ENCODE measurements at regions not wholly inside any gene's neighbourhood (a gene's known extent, or its start where the extent isn't known, plus 50 kb on each side); places are given as distances from the start of the nearest gene placed in this dataset.

DNA sequence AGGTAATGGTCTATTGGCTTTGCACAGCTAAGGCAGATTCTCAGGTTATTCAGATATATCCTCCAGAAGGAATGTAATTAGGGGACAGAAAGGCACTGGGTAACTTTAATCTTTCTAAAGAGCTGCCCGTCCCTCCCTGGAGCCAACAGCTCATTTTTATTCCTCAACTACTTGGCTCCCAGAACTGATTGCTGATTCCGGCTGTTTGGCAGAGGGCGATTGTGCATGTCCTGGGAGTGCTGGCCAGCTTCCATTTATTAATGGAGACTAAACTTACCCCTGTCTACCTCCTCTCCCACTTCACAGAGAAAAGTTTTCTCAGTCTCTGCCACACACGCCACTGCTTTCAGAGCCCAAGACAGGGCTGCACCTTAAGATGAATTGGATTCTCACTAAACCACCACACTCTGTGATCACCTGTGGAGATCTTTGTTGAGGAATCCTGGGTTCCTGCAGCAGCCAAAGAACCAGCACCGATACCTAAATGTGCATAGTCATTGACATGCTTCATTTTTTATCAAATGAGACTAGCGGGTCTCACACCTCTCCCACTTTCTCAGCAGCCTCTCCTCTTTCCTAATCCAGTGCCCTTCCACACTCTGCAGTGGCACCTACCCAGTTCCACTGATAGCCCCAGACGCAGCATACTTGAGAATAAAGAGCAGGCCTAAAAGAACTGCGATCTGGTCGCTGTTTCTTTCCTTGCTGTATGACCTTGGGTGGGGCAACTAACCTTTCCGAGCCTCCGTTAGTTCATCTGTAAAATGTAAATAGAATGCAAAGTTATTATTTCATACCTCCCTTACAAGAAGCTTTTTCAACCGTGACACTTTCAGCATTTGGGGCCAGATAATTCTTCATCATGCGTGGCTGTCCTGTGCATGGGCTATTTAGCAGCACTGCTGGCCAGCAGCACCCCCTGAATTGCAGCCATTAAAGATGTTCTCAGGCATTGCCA is 648.7 kb downstream of the UQCRFS1 start:
- no peak for DNase-seq
- Histone ChIP-seq H3K9me3 (replicated peaks) (no peaks in the 10 kb centered on the region), H3K36me3 (no peaks in the 10 kb centered on the region), H3K27me3 (ENCODE audit: low read depth) (peaks cover 43% of the 10 kb centered on the region), H3K4me1 (no peaks in the 10 kb centered on the region), H3K4me3 (no peak overlapping the region), H3K27ac (replicated peaks) (no peak overlapping the region)
- TF ChIP-seq, protein P1, sequence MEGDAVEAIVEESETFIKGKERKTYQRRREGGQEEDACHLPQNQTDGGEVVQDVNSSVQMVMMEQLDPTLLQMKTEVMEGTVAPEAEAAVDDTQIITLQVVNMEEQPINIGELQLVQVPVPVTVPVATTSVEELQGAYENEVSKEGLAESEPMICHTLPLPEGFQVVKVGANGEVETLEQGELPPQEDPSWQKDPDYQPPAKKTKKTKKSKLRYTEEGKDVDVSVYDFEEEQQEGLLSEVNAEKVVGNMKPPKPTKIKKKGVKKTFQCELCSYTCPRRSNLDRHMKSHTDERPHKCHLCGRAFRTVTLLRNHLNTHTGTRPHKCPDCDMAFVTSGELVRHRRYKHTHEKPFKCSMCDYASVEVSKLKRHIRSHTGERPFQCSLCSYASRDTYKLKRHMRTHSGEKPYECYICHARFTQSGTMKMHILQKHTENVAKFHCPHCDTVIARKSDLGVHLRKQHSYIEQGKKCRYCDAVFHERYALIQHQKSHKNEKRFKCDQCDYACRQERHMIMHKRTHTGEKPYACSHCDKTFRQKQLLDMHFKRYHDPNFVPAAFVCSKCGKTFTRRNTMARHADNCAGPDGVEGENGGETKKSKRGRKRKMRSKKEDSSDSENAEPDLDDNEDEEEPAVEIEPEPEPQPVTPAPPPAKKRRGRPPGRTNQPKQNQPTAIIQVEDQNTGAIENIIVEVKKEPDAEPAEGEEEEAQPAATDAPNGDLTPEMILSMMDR (IDR thresholded peaks at IDR 0.05; ENCODE audit: borderline replicate concordance): no peak
- intact Hi-C loops (cut with micrococcal nuclease): no loop called here

DNA sequence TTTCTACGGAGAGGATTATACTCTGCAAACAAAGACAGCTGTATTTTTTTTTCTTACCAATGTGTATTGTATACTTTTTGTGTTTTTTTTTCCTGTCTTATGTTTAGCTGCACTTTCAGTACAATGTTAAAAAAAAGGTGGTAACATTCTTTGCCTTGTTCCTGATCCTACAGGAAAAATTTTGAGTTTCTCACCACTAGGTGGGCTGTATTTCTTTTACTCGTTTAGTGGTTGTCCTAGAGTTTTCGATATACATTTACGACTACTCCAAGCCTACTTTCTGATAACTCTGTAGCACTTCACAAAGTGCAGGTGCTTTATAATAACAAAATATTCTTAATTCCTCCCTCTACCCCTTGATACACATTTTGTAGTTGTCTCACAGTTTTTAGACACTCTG is 652.2 kb downstream of the UQCRFS1 start:
- H3K4me3 ChIP-seq: no peak overlapping the region
- no peak overlapping the region for H3K27ac ChIP-seq (replicated peaks)
- no peaks in the 10 kb centered on the region for H3K4me1 ChIP-seq
- TF ChIP-seq, protein P1 (IDR thresholded peaks at IDR 0.05; ENCODE audit: borderline replicate concordance): no peak
- H3K27me3 ChIP-seq (ENCODE audit: low read depth): peaks cover 38% of the 10 kb centered on the region
- H3K9me3 ChIP-seq (replicated peaks): no peaks in the 10 kb centered on the region
- DNase-seq: no peak
- intact Hi-C loops (cut with micrococcal nuclease): no loop called here
- H3K36me3 ChIP-seq: no peaks in the 10 kb centered on the region

DNA sequence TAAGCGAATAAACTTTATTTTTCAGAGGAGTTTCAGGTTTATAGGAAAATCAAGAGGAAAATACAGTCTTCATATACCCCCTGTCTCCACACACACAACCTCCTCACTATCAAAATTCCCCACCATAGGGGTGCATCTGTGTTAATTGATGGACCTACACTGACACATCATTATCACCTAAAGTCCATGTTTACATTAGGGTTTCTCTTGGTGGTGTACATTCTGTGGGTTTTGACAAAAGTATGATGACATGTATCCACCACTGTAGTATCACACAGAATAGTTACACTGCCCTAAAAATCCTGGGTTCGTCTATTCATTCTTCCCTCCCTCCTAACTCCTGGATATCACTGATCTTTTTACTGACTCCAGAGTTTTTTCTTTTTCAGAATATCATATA is 654.2 kb downstream of the UQCRFS1 start:
- no peaks in the 10 kb centered on the region for H3K36me3 ChIP-seq
- H3K27me3 ChIP-seq (ENCODE audit: low read depth): peaks cover 27% of the 10 kb centered on the region
- TF ChIP-seq, protein P1 (IDR thresholded peaks at IDR 0.05; ENCODE audit: borderline replicate concordance): no peak
- no peak overlapping the region for H3K27ac ChIP-seq (replicated peaks)
- H3K9me3 ChIP-seq (replicated peaks): no peaks in the 10 kb centered on the region
- H3K4me1 ChIP-seq: no peaks in the 10 kb centered on the region
- no peak overlapping the region for H3K4me3 ChIP-seq
- DNase-seq: no peak
- intact Hi-C loops (cut with micrococcal nuclease): no loop called here

DNA sequence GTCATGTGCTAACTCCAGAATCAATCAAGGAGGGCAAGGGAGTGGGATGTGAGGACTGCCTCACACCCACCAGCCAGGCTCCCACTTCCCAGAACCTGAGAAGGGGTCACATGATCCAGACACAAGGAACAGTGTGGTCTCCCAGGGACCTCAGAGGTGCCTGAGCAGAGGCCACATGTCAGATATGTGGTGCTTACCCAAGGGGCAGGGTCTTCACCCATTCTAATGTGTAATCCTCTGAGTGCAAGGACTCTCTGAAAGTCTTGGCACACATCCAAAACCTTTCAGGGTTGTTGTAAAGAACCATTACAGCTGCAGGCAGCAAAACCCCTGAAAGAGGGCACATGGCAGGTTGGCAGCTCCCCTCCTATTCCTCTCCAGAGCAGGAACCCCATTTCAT is 656.6 kb downstream of the UQCRFS1 start:
- no peak overlapping the region for H3K4me3 ChIP-seq

DNA sequence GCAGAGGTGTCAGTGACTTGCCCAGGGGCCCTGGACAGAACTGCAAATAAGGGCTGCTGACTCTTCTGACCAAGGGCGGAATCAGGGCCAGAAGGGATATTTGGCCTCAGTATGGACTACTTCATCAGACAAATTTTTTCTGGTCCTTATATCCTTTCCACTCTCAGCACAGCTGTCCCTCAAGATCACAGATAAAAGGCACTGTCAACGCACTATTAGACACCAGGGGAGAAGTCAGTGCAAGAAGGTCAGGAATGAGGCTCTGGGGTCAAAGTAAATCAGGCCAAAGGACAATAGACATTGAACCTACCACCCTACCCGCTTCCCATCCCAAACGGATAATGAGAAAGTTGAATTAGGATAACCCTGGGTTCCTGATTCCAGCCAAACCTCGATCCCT is 657.6 kb downstream of the UQCRFS1 start:
- DNase-seq: no peak
- peaks cover 4% of the 10 kb centered on the region for H3K27me3 ChIP-seq (ENCODE audit: low read depth)
- TF ChIP-seq, protein P1 (IDR thresholded peaks at IDR 0.05; ENCODE audit: borderline replicate concordance): no peak
- H3K27ac ChIP-seq (replicated peaks): no peak overlapping the region
- no peaks in the 10 kb centered on the region for H3K4me1 ChIP-seq
- H3K4me3 ChIP-seq: no peak overlapping the region
- no peaks in the 10 kb centered on the region for H3K36me3 ChIP-seq
- H3K9me3 ChIP-seq (replicated peaks): no peaks in the 10 kb centered on the region
- intact Hi-C loops (cut with micrococcal nuclease): no loop called here

More for the DNA sequence above, 656.6 kb downstream of the UQCRFS1 start:
- no peaks in the 10 kb centered on the region for H3K9me3 ChIP-seq (replicated peaks)
- no peak overlapping the region for H3K27ac ChIP-seq (replicated peaks)
- DNase-seq: no peak
- intact Hi-C loops (cut with micrococcal nuclease): no loop called here
- no peaks in the 10 kb centered on the region for H3K36me3 ChIP-seq
- peaks cover 4% of the 10 kb centered on the region for H3K27me3 ChIP-seq (ENCODE audit: low read depth)
- TF ChIP-seq, protein P1 (IDR thresholded peaks at IDR 0.05; ENCODE audit: borderline replicate concordance): no peak
- H3K4me1 ChIP-seq: no peaks in the 10 kb centered on the region

Data from left ventricle myocardium inferior (tissue), 1 donor.